Stimulated activated memory B cell treated with anti-CD40 and anti-IgM and Interleukin-4, amounts not matched to agents 10 μg/mL and 1 μg/mL and 100 μg/mL, for 72 hours (primary cell): ENCODE measurements at regions not wholly inside any gene's neighbourhood (a gene's known extent, or its start where the extent isn't known, plus 50 kb on each side); places are given as distances from the start of the nearest gene placed in this dataset.
"Not testable (repeated sequence)": the region's sequence is repeated elsewhere in the genome, so short reads cannot be mapped to it uniquely, and the experiment has no call there.

ENCODE experiments used
- ATAC-seq: fragments of 150-1000 bp; cut with Tn5 transposase; 2 replicates; pipeline ENCODE4 v1.10.0; 2021
- H3K27ac Mint-ChIP-seq: one replicate; pipeline ENCODE4 v1.8.0; 2022; ENCODE audit warnings: mild to moderate bottlenecking, mixed read lengths
- H3K27me3 Mint-ChIP-seq: one replicate; pipeline ENCODE4 v1.8.0; 2022; ENCODE audit warnings: mixed read lengths
- H3K36me3 Mint-ChIP-seq: one replicate; pipeline ENCODE4 v1.8.0; 2022; ENCODE audit warnings: mixed read lengths
- H3K4me1 Mint-ChIP-seq: one replicate; pipeline ENCODE4 v1.8.0; 2022; ENCODE audit warnings: mixed read lengths
- H3K4me3 Mint-ChIP-seq: one replicate; pipeline ENCODE4 v1.8.0; 2022; ENCODE audit warnings: mild to moderate bottlenecking, moderate library complexity, mixed read lengths
- H3K9me3 Mint-ChIP-seq: one replicate; pipeline ENCODE4 v1.8.0; 2022; ENCODE audit warnings: mixed read lengths

DNA sequence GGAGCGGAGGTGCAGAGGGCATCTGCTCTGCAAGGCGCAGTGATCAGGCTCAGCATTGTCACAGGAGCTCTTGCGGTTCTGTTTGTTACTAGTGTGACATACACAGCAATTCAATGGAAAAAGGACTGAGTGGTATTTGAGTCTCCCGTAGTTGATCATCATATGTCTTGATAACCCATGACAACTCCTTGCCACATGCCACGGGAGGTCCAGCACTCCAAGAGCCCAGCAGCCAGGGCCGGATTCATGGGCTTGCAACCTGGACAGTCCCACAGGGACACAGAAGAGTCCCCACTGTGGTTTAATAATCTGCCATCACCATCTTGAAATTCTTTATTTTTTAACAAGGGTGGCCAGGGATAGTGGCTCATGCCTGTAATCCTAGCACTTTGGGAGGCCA lies 58.1 kb upstream of the ROPN1B start:
- not testable (repeated sequence) for H3K4me1 Mint-ChIP-seq, H3K27me3 Mint-ChIP-seq, ATAC-seq, H3K27ac Mint-ChIP-seq, H3K4me3 Mint-ChIP-seq, H3K36me3 Mint-ChIP-seq, H3K9me3 Mint-ChIP-seq

DNA sequence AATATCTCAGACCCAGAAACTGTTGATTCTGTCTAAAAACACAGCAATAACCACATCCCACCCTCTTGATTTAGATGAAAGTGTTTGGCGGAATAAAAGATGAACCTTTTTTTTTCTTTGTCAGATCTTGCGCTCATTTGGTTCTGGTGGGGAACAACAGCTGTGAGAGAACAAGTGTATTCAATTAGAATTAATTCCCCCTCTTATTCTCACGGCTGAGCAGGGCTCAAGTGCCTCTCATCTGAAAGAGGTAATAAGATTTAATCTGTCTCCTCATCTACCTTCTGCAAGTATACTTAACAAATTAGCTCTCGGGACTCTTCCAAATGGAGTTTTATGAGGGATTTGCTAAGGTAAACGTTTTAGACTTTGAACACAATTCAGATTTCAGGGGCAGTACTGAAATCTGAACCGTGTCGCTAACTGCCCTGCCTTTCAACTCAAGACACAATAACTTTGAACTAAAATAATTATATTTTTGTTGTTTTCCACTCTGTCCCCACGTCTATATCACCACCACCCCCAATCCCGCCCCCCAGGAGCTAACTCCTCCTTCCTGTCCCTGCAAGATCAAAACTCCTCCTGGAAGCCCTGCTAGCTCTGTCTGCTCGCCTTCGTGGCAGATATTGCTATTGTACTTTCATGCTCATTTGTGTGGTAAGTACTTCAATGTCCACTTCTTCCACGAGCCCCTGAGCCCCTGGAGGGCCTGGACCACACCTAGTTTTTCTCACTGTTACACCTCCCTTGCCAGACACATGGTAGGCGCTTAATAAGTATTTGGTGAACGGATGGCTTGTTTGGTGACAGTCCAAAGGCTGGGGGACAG lies 54.2 kb upstream of the ROPN1B start:
- H3K27me3 Mint-ChIP-seq, H3K36me3 Mint-ChIP-seq, H3K9me3 Mint-ChIP-seq, ATAC-seq: not testable (repeated sequence)
- H3K4me1 Mint-ChIP-seq: peaks cover 21% of the 10 kb centered on the region
- peak overlapping the region; percentile 59 for H3K27ac Mint-ChIP-seq
- H3K4me3 Mint-ChIP-seq: peak overlapping the region; percentile 83

DNA sequence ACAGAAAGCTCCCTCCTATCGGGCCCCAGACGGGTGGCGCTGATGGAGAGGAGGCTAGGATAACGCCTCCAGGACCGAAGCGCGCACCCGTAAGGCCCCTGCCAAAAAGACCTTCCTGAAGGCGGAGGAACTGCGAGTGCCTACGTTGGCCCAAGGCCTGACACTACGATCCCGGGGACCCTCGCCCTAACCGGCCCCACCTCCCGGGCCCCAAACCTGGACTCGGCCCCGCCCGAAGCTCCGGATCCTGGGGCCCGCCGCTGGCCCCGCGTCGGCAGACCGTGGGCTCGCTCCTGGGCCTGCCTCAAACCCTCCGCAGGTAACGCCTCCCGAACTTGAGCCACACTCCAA lies 53.6 kb upstream of the ROPN1B start:
- H3K27ac Mint-ChIP-seq: peak overlapping the region; percentile 59
- H3K4me1 Mint-ChIP-seq: peaks cover 21% of the 10 kb centered on the region
- not testable (repeated sequence) for ATAC-seq, H3K9me3 Mint-ChIP-seq, H3K27me3 Mint-ChIP-seq, H3K36me3 Mint-ChIP-seq
- peak overlapping the region; percentile 83 for H3K4me3 Mint-ChIP-seq

DNA sequence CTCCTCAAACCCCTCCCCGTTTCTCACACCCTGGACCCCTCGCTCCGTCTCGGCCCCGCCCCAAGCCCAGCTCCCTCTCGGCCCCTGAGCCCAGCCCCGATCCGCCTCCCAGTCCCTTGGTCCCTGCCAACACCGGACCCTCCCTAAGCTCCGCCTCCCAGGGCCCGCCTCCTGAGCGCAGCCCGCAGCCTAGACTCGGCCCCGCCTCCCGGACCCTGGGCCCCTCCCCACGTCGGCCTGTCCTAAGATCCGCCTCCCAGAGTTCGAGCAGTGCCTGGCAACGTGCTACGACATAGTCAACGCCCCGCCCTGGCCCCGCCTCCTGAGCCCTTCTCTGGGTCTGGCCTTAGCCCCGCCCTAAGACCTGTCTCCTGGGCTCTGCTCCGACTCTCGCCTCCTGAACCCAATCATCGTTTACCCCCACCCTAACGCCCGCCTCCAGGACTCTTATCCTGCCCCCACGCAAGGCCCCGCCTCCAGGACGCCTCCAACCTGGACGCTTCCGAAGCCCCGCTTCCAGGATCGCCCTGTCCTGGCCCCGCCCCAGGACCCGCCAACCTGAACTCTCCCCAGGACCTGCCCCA lies 53.1 kb upstream of the ROPN1B start:
- peak overlapping the region; percentile 83 for H3K4me3 Mint-ChIP-seq
- H3K9me3 Mint-ChIP-seq, H3K27me3 Mint-ChIP-seq, H3K36me3 Mint-ChIP-seq: not testable (repeated sequence)
- peak; percentile 89 for ATAC-seq
- H3K4me1 Mint-ChIP-seq: peaks cover 21% of the 10 kb centered on the region
- peak overlapping the region; percentile 59 for H3K27ac Mint-ChIP-seq

DNA sequence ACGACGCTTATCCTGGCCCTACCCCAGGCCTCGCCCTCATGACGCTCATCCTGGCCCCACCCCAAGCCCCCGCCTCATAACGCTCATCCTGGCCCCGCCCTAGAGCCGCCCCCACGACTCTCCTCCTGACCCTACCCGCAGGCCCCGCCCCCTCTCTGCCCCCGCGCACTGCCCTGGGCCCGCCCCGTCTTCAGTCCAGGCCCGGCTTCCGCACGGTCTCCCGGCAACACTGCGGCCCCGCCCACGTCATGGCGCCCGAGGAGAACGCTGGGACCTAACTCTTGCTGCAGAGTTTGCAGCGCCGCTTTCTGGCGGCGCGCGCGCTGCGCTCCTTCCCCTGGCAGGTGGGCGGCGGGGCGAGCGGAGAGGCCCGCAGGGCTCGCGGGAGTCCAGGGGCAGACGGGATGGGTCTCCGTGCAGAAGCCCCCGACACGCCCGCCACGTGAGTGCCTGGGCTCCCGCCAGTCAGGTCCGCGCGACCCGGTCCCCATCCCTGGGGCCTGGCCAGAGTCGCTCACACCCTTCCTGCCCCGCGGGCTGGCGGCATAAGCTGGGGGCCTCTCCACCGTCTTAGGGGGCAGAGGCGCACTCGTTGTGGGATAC lies 52.5 kb upstream of the ROPN1B start:
- Mint-ChIP-seq H3K27me3 (no peaks in the 10 kb centered on the region), H3K4me3 (peak overlapping the region; percentile 83), H3K9me3 (no peaks in the 10 kb centered on the region), H3K4me1 (peaks cover 21% of the 10 kb centered on the region), H3K27ac (peak overlapping the region; percentile 59), H3K36me3 (no peaks in the 10 kb centered on the region)
- peak; percentile 98 for ATAC-seq

DNA sequence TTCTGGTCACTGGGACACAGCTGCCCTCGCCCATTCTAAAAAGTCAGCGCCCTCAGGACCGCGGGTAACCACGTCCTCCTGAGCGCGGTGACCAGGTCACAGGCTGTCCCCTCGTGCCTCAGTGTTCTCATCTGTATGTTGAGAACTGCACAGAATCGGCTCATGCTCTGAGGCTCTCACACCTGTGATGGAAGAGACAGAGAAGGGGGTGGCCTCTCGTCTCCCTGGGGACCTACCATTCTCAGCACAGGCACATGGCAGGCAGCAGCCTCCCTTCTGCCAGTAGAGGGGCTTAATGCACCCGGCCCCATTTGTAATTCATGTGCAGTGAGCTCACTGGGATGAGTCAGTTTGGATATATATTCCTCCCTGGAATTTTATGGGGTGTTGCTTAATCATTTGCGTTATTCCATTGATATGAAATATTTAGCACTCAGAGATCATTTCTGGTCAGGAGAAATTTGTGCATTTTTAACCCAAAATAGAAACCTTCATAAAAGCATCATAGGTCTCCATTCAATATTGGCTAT lies 51.9 kb upstream of the ROPN1B start:
- peak overlapping the region; percentile 83 for H3K4me3 Mint-ChIP-seq
- not testable (repeated sequence) for H3K27me3 Mint-ChIP-seq, ATAC-seq, H3K9me3 Mint-ChIP-seq, H3K36me3 Mint-ChIP-seq
- H3K27ac Mint-ChIP-seq: peak overlapping the region; percentile 59
- peaks cover 25% of the 10 kb centered on the region for H3K4me1 Mint-ChIP-seq

DNA sequence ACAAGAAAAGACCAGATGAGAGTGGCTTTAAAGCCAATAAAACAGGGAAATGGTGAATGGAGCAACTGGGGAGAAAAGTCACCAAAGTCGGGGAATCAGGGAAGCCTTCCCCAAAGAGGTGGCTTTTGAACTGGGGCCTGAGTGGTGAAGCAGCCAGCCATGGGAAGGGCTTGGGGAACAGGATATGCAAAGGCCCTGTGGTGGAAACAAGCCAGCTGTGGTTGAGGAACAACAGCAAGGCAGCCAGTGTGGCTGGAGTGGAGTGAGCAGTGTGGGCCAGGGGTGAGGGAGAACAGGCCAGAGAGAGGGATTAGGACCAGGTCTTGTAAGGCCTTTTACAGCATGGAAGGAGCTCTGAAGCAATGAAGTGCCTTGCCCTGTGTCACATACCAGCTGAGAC lies 51.0 kb upstream of the ROPN1B start:
- H3K27me3 Mint-ChIP-seq, H3K4me3 Mint-ChIP-seq, ATAC-seq, H3K9me3 Mint-ChIP-seq, H3K27ac Mint-ChIP-seq, H3K36me3 Mint-ChIP-seq: not testable (repeated sequence)
- peaks cover 25% of the 10 kb centered on the region for H3K4me1 Mint-ChIP-seq

DNA sequence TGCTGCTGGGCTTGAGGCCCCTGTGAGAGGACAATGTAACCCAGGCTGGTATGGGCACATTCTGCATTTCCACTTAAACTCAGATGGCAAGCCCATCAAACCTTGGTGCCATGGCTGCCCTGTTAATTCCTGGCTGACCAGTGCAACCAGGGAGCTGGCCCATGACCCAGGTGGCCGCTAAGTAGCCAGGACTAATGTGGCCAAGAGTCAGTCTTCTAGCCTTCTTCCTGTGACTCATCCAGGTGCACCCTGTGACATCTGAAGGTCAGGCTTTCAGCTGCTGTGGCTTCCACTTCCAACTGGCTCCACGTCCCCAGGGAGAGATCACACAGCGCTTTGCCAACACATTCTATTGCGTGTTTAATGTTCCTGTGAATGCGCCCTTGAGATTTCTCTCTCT lies 50.5 kb upstream of the ROPN1B start:
- not testable (repeated sequence) for H3K36me3 Mint-ChIP-seq, H3K27me3 Mint-ChIP-seq, H3K4me3 Mint-ChIP-seq, H3K27ac Mint-ChIP-seq, ATAC-seq, H3K9me3 Mint-ChIP-seq
- peaks cover 25% of the 10 kb centered on the region for H3K4me1 Mint-ChIP-seq

DNA sequence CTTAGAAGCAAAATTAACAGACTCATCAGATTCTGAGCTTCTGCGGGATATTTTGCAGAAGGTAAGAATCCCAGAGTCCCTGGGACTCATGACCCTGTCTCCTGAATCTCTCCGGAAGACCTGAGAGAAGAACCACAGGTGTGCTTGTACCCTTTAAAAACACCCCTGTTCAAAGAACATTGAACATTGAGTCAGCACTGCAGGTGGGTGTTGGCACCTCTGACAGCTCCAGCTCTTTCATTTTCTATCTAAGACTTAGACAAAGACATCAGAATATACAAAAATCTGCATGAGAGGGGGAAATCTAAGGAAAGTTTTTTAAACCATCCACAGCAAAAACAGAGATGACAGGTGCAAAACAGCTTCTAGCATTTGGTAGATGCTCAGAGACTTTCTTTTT lies 50.1 kb upstream of the ROPN1B start:
- not testable (repeated sequence) for H3K4me3 Mint-ChIP-seq, H3K36me3 Mint-ChIP-seq, H3K9me3 Mint-ChIP-seq, H3K27me3 Mint-ChIP-seq, H3K27ac Mint-ChIP-seq, ATAC-seq
- peaks cover 25% of the 10 kb centered on the region for H3K4me1 Mint-ChIP-seq
